NCI-H1105 treated with DMSO at 0.1 percent for 48 hours (cell line): ENCODE measurements at regions not wholly inside any gene's neighbourhood (a gene's known extent, or its start where the extent isn't known, plus 50 kb on each side); places are given as distances from the start of the nearest gene placed in this dataset.
A peak's percentile ranks its signal among the peaks of the same experiment; 100 is the strongest.

Experiments
- DNase-seq: peaks from one replicate; lab custom pipeline; 2025; lab: John Stamatoyannopoulos, UW

DNA sequence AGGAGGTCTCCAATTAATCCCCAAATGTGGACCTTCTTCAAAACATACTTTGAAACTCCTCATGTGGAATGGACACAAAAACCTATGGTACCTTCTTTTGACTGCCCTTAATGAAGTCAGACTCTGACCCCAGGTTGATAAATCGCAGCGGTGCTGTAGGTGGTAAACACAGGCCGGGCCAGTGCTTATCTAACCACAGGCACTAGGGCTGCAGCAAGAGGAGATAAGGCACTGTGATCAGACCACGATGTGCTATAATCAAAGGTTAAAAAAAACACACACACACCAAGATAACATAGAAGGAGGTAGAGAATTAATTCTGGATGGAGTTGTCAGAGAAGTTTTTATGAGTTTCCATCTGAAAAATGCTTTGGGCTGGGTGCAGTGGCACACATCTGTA is 52.3 kb upstream of the SIPA1L2 start:
- DNase-seq = no peak

DNA sequence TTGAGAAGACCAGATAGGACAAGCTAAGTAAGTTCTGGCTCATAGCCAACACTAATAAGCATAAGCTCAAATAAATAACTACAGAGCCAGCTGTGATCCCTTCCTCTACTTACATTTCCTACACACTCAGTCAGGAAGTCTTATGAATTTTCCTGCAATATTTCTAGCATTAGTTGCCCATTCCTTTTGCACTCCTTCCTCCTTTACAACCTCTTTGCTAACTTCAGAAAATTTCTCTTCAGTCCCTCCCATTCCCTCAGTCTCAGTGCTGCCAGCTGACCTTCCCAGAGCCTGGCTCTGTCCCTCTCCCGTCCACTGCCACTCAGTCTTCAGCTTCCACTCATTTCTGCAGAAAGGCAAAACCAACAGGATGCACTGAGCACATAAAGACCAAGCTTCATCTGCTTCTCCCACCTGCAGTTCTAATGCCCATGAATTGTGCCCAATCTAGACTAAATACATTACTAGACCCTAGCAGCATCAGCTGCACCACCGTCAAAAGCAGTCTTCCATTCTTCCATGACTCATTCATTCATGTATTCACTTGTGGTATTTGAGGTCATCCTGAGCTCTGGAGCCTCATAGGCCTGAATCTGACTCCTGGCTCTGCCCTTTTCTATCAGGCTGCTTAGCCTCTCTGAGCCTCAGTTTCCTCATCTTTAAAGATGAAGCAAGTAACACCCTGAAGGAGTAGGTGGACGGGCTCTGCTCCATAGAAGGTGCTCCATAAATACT is 54.6 kb upstream of the SIPA1L2 start:
- no peak for DNase-seq

DNA sequence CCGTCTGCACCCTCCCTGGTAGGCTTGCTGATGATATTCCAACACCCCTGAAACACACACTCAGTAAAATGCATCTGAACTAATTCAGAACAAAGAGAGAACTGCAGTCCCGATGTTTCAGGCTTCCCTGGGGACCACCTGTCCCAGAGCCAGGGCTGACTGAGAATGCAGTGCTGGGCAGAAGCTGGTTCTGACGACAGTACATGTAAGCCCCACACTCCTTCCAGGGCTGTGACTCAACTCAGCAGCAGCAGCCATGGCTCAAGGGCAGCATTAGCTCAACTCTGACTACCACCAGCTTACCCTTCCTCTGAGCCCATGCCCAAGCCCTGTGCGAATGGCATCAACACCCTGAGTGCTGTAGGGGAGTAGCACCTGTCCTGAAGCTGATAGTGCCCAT is 56.4 kb upstream of the SIPA1L2 start:
- no peak for DNase-seq

DNA sequence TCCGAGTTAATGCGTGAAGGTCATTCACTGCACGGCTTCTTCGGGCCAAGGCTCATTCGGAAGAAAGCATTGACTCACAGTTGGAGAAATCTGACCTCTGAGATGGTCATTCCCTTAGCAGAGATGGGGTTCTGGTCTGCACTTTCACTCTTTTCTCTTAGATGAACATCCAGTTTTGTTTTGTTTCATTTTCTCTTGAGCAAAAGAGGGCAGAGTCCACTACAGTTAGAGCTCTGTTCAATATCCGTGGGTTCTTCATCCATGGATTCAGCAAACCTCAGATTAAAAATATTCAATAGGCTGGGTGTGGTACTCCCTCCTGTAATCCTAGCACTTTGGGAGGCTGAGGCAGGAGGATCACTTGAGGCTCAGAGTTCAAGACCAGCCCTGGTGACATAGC is 57.4 kb upstream of the SIPA1L2 start:
- DNase-seq = no peak

DNA sequence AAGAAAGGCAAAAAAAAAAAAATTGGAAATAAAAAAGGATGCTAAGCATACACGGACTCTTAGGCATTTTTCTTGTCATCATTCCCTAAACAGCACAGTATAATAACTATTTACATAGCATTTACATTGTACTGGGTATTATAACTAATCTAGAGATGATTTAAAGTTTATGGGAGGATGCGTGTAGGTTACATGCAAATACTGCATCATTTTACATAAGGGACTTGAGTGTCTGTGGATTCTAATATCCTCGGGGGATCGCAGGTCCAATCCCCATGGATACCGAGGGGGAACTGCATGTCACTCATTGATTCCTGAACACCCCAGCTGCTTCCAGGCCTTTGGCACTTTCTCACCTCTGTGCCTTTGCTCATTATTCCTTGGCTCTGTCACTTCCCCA is 57.8 kb upstream of the SIPA1L2 start:
- DNase-seq = no peak

DNA sequence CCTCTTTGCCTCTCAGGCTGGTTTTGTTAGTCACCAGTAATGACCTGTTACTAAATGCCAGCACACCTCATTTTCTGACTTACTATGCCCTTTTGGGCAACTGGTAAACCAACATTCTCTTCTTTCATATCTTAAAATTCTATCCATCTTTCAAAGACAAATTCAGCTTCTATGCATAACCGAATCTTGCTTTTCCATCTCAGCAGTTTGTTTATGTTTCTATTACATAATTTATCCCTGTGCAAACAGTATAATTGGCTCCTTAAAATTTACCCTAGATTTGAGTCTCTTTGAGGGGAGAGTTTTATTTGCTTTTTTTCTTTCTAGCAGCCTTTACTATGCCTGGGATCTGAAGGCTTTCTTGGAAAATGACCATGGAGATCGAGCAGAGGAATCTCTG is 58.5 kb upstream of the SIPA1L2 start:
- no peak for DNase-seq

DNA sequence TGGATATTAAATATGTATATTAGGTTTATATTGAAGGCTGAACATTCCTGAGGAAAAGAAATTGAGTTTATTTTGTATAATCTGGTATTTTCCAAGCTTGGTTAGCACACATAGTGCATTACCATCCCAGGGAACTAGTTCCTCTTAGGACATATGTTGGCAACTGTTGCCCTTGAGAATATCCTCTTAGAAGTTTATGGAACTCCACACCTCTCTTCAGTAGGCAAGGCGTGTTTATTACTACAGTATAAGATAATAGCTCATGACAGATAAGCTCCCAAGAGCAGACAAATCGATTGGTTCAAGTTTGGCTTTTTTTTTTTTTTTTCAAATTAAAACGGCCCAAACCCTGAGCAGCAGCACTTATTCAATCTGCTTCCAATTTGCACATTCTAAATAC is 59.8 kb upstream of the SIPA1L2 start:
- no peak for DNase-seq

DNA sequence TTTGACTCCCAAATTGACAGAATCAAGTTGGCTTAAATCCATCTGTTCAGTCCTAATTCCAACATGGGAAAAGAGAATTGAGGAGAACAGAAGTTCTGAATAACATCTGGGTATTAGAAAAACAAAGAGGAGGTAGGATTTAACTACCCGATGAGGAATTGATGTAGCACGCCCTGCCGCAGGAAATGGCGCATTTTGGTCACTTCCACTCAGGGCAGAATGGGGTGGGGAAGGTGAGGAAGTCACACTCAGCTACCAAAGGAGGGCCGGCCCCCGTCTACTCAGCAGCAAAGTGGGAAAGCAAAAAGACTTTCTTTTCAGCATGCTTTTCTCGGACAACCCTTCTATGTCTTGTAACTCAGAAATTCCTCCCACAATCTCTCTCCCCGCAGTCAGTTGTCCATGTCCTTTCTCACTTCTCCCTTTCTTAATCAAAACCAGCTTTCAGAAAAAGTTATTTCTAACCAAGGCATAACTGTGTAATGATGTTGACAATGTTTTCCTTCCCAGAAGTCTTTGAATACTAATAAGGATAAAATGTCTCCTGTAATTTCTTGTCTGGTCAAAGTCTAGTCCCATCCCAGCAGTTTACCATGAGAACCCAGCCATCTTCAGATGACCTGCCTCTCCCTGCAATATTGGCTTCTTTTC is 60.5 kb upstream of the SIPA1L2 start:
- no peak for DNase-seq

DNA sequence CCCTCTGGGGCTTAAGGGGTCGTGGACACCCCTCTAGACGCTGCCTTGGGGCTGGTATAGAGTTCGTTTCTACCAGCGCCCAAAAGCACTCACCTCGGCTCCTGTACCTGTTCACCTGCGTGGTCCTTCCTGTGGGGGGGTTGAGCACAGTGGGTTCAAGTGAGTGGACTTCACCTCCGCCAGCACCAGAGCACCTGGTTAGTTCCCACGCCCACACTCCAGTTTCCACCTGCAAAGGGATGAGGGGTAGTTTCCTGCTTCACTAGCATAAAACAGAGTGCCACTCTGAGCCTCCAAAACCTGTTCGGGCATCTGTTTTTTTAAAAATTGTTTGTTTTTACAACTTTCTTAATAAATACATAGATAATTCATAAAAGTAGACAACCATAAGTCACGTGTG is 64.5 kb upstream of the SIPA1L2 start:
- DNase-seq = no peak

DNA sequence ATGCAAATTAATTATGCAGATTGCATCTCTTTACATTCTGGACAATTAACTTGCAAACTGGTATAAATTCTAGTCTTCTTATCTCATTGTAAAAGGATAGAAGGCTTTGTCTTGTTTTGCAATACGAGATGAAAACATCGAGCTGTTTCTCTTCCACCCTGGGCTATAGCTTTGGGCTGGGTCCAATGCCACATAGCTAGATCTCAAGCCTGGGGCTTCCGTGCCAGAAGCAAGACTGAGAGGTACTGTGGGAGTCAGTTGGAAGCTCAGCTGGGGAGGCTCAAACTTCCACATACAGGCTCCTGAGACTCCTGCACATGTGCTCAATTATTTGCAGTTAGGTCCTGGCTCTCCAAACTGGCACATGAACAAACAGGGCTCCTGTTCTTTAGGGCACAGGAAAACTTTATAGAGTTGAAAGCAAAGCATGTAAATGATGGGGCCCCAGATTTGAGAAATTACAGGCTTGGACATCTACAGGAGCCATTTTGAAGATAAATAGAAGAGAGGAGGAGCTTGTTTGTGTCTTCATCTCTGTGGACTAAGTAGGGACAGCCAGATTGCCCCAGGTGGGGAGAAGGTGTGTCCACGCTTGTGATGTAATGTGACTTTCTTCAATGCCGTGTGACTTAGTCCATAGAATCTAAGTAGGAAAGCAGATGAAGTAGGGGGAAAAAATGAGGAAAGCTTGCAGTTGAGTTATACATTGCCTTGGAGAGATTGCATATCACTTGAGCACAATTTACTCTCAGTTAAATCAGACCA is 65.9 kb upstream of the SIPA1L2 start:
- no peak for DNase-seq

DNA sequence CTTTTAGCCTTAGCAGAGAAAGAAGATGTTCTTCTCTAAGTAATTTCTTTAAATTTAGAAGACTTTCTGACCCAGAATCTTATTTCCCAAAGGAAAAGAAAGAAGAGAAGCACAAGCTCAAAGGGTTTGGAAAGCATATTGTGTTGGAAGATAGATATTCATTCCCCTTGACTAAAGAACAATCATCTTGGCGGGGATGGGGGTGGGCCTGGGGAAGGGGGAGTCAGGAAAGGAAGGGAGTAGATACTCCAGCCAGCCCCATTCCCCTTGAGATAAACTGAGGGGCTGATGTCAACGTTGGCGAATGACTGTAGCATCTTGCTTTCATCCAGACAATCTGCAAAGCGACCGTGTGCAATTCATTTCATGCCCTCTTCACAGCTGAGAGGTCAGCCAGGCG is 66.5 kb upstream of the SIPA1L2 start:
- no peak for DNase-seq

DNA sequence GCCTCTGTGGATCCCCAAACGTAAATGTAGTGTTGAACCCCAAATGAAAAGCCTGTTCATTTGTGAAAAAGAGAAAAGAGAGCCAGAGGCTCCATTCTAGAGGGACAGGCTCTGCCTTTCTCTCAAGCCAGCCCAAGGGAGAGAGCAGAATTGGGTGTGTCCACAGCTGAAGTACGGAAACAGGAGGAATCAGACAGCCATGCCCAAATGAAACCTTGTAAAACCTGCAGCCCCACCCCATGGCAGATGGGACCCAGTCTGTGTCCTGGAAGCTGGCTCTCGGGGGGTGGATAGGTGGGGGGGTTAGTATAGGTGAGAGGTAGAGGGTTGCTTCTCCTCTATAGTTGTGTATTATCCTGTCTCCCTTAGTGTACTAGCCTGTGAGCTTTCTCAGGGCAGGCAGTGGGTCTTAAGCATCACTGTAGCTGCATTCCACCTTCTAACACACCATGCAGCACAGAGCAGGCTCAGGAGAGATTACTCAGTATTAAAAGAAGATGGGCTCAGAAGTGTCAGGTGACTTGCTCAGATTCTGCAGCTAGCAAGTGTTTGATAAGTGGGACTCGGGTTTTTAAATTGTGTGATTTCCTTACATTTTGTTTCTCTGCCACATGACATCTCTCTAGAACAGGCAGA is 67.4 kb upstream of the SIPA1L2 start:
- no peak for DNase-seq

DNA sequence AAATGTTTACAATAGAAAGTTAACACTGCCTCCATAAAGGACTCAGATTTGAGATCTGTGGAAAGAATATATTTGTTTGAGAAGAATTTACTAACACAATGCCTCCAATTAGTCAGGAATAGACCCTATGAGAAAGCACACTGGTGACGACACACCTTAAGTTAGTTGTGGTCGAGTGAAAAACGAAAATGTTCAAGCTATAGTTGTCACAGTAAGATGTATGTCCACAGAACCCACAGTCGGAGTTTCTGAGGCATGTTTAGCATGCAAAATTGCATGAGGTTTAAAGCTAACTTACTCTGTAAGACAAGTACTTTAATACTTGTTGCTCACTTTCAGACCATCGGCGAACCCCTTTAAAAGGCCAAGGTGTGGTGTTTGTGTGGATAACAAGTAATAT is 69.9 kb upstream of the SIPA1L2 start:
- DNase-seq = no peak

DNA sequence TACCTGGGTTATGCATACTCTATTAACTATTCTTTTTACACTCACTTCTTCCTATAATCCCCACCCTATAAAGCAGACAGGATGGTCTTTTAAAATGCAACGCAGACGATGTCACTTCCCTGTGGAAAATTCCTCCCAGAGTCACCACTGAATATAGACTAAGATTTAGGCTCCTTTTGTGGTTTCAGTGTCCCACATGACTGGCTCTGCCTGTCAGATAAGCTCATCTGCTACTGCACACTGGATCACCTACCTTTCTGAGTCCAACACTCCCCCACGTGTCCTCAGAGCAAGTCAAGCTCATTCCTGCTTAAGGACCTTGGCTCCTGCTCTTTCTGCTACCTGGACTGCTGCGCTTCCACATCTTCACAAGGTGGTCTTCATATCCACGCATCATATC is 73.0 kb upstream of the SIPA1L2 start:
- DNase-seq = no peak

DNA sequence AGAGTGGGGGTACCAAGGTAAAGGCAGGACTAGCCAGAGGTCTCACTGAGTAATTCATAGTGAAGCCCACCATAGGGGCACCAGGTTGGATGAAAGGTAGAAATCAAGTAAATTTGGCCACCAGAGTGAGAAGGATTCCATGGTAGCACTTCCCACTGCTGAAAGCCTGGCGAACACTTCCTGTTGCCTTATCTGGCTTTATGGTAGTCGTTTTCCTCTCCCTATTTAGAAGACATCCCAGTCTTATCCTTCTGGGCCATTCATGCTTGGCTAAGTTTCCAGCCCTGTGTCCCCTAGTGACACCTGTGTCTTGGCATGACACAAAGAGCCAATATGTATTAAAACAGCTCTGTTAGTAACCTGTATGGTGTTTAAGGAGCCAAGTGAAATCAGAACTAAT is 74.3 kb upstream of the SIPA1L2 start:
- no peak for DNase-seq

DNA sequence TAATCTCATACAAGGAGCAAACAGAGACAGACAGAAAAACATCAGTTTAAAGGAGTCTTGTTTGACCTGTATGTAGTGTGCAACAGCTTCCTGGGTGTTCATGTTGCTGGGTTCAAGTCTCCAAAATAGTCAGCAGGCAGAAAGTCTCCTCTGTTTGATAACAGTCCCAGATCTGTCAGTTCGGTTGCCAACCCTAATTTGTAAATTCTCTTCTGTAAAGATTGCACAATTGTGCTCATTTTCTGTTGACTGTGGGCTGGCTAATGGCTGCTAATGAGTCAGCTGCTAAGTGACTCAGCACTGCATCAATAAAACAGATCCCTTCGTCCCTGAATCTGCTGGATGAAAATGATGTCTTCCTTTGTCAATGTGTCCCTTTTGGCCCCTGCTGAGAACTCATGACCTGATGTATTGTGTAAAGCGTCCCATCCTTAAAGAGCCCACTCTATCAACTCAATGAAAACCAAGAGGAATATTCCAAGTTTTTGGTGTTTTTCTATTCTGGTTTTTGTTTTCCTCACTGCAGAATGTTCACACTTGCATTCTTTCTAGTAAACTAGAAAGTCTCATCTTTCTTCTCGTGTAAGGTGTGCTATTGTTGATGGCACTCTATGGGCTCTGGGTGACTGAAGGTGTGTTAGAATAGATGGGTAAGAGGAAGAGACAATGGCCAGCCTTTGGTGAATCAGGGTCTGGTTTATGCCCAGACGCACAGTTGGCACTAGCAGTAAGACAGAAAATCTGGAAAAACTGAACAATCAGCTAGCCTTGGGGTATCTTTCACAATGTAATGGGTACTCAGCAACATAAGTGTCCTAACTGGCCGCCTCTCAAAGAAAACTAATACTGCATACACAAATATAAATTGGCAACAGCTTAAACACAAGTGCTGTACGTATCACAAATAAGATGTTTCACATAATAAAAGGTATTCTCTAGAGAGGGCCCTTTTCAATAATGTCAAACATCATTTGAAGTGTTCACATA is 75.1 kb upstream of the SIPA1L2 start:
- peak; percentile 25 for DNase-seq

DNA sequence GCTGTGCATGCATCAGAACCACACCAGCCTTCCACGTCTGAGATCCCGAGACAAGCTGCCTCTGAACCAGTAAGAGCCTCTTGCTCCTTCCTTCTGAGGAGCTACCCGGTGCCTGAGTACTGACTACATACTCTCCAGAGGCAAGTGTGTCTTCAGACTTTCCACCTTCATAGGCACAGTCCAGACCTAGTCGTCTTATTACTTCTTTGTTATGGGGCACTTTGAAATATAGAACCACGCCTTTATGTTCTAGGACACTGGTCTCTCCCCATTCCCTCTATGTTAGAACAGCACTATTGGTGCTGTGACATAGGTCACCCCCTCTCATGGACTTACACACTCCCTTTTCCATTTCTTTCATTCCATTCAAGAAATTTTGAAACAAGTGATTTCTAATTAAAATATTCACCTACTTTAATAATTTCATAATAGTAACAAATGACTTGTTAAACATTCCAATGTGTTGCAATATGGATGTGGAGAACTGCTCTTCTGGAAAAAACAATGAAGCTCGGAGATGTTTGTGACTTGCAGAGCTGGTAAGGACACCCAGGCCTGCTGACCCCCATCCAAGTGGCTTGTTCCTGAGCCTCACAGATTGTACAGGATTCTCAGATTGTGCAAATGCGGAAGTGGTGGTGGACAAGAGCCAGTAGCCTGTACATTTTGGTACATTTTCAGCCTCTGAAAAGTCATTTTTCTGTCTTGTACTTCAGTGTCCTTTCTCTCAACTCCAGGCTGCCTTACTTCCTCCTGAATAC is 76.1 kb upstream of the SIPA1L2 start:
- DNase-seq = no peak

DNA sequence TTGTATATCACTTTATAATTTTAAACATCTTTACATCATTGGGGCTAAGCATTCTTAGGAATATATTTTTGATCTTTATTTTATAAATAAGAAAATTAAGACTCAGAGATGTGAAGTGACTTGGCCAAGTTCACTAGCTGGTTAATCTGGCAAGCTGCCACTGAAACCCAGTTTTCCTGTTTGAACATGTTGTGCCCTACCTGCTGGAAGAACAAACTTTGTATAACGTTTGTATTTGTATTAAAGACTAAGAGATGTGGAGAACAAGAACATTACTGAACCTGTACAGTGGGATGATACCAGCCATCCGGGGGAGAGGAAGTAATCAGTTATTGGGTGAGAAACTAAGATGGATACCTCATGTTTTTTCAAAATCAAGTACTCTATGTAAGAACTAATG is 77.2 kb upstream of the SIPA1L2 start:
- no peak for DNase-seq

DNA sequence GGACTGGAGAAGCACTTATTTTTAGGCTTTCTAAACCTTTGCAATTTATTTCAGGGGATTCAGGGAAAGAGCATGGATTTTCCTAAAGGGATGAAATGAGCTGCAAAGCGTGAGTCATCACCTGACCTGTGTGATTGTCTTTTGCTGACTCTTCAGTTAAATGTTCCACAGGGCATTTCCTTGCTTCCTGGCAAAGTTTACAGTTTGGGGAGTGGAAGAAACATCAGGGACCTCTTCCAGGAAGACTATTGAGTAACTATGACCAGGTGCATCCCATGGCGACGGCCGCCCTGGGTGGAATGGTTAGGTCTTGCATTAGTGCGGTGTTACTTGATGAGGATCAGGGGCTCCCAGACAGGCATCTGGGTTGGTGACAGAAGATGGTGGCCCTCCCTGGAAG is 79.5 kb upstream of the SIPA1L2 start:
- no peak for DNase-seq

DNA sequence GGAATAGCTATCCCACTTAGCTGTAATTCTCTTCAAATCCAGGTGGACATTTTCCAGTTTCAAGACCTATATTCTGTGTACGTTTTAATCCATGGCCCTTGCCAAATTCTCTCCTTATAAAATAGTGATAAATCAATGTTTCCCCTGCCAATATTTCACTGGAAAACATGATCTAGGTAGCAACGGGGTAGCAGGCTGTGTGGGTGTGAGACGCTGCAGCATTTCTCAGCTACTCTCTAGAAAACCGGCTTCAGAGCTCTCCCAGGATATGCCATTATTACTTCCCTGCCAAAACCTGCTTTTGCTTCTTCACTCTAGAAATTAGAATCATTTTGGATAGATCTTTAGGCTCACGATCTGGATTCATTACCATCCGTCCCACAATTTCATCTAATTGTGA is 82.1 kb upstream of the SIPA1L2 start:
- DNase-seq = no peak

DNA sequence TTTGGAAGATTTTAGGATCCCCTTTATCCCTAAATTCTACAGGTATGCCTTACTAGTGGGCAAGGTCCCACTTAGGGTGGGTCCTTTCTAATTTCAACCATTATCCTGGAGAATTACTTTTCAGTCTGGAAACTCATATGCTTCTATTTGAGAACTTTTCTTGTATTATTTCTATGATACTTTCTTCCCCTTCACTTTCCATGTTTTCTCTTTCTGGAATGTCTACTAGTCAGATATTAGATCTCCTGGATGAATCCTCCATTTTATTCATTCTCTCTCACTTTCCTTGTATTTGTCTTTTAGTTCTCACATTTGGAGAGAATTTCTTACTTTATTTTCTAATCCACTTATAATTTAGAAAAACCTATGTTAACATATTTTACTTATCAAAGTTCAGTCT is 83.9 kb upstream of the SIPA1L2 start:
- no peak for DNase-seq
